H1 (cell line): ENCODE measurements at regions not wholly inside any gene's neighbourhood (a gene's known extent, or its start where the extent isn't known, plus 50 kb on each side); places are given as distances from the start of the nearest gene placed in this dataset.
A peak's percentile ranks its signal among the peaks of the same experiment; 100 is the strongest.

ENCODE experiments used
- CTCF ChIA-PET: fragments of 300-600 bp; sonication (Branson Sonifier 250); formaldehyde crosslinking; loops from one replicate; lab custom pipeline; 2021; ENCODE audit not compliant: partially characterized antibody; lab: Charles Lee
- POLR2A ChIA-PET: fragments of 300-600 bp; sonication (Branson Sonifier 250); formaldehyde crosslinking; loops from one replicate; lab custom pipeline; 2021; ENCODE audit warnings: inconsistent platforms; ENCODE audit not compliant: partially characterized antibody; lab: Charles Lee
- DNase-seq, 2 experiments: peaks; one replicate each; pipeline versions ENCODE4 v3.0.0 to v3.0.0-alpha.2; 2010 to 2022; ENCODE audit warnings: low spot score in 2 of 2, low read depth in 1 of 2, mixed read lengths in 1 of 2
- FAIRE-seq: peaks from 2 replicates; lab custom pipeline; 2011; peaks lifted over from hg19 to GRCh38; lab: Jason Lieb, UNC
- H2AFZ ChIP-seq: 2 replicates; pipeline ENCODE4 v1.8.1; 2012; ENCODE audit warnings: low read length, inconsistent platforms
- H2AK5ac ChIP-seq: 2 replicates; pipeline ENCODE4 v1.6.1; 2013; ENCODE audit warnings: low read depth, low read length
- H2BK120ac ChIP-seq: replicated peaks from 2 replicates; pipeline ENCODE3; 2013; ENCODE audit warnings: low read depth, low read length, inconsistent platforms
- H2BK12ac ChIP-seq: 2 replicates; pipeline ENCODE4 v1.6.1; 2013; ENCODE audit warnings: low read depth, low read length
- H2BK15ac ChIP-seq: 2 replicates; pipeline ENCODE4 v1.6.1; 2013; ENCODE audit warnings: low read length
- H2BK20ac ChIP-seq: 2 replicates; pipeline ENCODE4 v1.6.1; 2013; ENCODE audit warnings: low read length
- H2BK5ac ChIP-seq: 2 replicates; pipeline ENCODE4 v1.6.1; 2013; ENCODE audit warnings: low read depth, low read length
- H3K14ac ChIP-seq: 2 replicates; pipeline ENCODE4 v1.6.1; 2013; ENCODE audit warnings: inconsistent platforms; ENCODE audit not compliant: insufficient read length
- H3K18ac ChIP-seq: 2 replicates; pipeline ENCODE4 v1.6.1; 2013; ENCODE audit warnings: low read length; ENCODE audit errors: extremely low read depth
- H3K23ac ChIP-seq: 2 replicates; pipeline ENCODE4 v1.6.1; 2013; ENCODE audit warnings: inconsistent platforms; ENCODE audit not compliant: insufficient read length
- H3K23me2 ChIP-seq: 2 replicates; pipeline ENCODE4 v1.6.1; 2013; ENCODE audit warnings: low read depth, low read length
- H3K27ac ChIP-seq: 2 replicates; pipeline ENCODE4 v1.6.1; 2011; ENCODE audit warnings: low read depth, low read length, inconsistent platforms
- H3K27me3 ChIP-seq, 4 experiments: replicated peaks in 1 of 4; 1 replicate in 1 of 4; 2 replicates in 3 of 4; pipeline versions ENCODE4 v1.6.1 to v1.8.1; 2011 to 2013; ENCODE audit warnings: low read length in 3 of 4, mild to moderate bottlenecking in 3 of 4, inconsistent platforms in 2 of 4, mixed read lengths in 2 of 4, moderate library complexity in 1 of 4; ENCODE audit not compliant: control insufficient read depth in 3 of 4, insufficient read depth in 3 of 4; ENCODE audit errors: extremely low read depth in 1 of 4
- H3K36me3 ChIP-seq, 4 experiments: 2 replicates each; pipeline versions ENCODE4 v1.6.1 to v1.8.1; 2011 to 2013; ENCODE audit warnings: mild to moderate bottlenecking in 4 of 4, low read length in 3 of 4, moderate library complexity in 2 of 4, control low read depth in 1 of 4, inconsistent platforms in 1 of 4; ENCODE audit not compliant: insufficient read depth in 4 of 4, control insufficient read depth in 2 of 4
- H3K4ac ChIP-seq: replicated peaks from 2 replicates; pipeline ENCODE3; 2013; ENCODE audit warnings: low read length, low read depth, mixed read lengths, inconsistent platforms; ENCODE audit not compliant: insufficient read length
- H3K4me1 ChIP-seq, 4 experiments: replicated peaks in 1 of 4; 1 replicate in 1 of 4; 2 replicates in 3 of 4; pipeline versions ENCODE4 v1.6.1 to v1.8.1; 2011 to 2013; ENCODE audit warnings: low read length in 3 of 4, inconsistent platforms in 2 of 4, mixed read lengths in 1 of 4; ENCODE audit not compliant: insufficient read depth in 4 of 4, control insufficient read depth in 3 of 4
- H3K4me2 ChIP-seq, 2 experiments: 2 replicates each; pipeline versions ENCODE4 v1.6.1 to v1.8.1; 2011 to 2013; ENCODE audit warnings: low read depth in 2 of 2, low read length in 2 of 2, control low read depth in 1 of 2, inconsistent platforms in 1 of 2, mild to moderate bottlenecking in 1 of 2; ENCODE audit not compliant: insufficient read depth in 1 of 2
- H3K4me3 ChIP-seq, 4 experiments: fragments of 200-600, 300-600 bp in 1 of 4; sonication (generic), shearing (Covaris generic), sonication (Bioruptor Twin) in 1 of 4; 2 replicates each; pipeline versions ENCODE4 v1.5.1 to v1.8.1; 2011 to 2016; ENCODE audit warnings: low read length in 4 of 4, low read depth in 3 of 4, control low read depth in 2 of 4, inconsistent platforms in 2 of 4, mild to moderate bottlenecking in 2 of 4, mixed read lengths in 1 of 4, moderate library complexity in 1 of 4; ENCODE audit not compliant: insufficient read depth in 2 of 4; ENCODE audit errors: extremely low read depth in 1 of 4
- H3K56ac ChIP-seq: replicated peaks from 2 replicates; pipeline ENCODE3; 2013; ENCODE audit warnings: low read depth, mild to moderate bottlenecking, mixed read lengths, low read length, inconsistent platforms; ENCODE audit not compliant: insufficient read length
- H3K79me1 ChIP-seq: 2 replicates; pipeline ENCODE4 v1.6.1; 2013; ENCODE audit warnings: low read depth, low read length, control low read depth
- H3K79me2 ChIP-seq, 2 experiments: 2 replicates each; pipeline versions ENCODE4 v1.6.1 to v1.8.1; 2012 to 2013; ENCODE audit warnings: low read length in 2 of 2, mild to moderate bottlenecking in 2 of 2, inconsistent platforms in 1 of 2; ENCODE audit not compliant: insufficient read depth in 2 of 2, control insufficient read depth in 1 of 2
- H3K9ac ChIP-seq, 4 experiments: replicated peaks in 1 of 4; 1 replicate in 1 of 4; 2 replicates in 3 of 4; pipeline versions ENCODE4 v1.6.1 to v1.8.1; 2011 to 2013; ENCODE audit warnings: low read depth in 3 of 4, low read length in 3 of 4, control low read depth in 2 of 4, mild to moderate bottlenecking in 2 of 4, moderate library complexity in 2 of 4, inconsistent platforms in 1 of 4; ENCODE audit errors: extremely low read depth in 1 of 4
- H3K9me3 ChIP-seq, 2 experiments: 2 replicates each; pipeline versions ENCODE4 v1.6.1 to v1.8.1; 2012 to 2013; ENCODE audit warnings: mild to moderate bottlenecking in 2 of 2, moderate library complexity in 2 of 2, control low read depth in 1 of 2, inconsistent platforms in 1 of 2, low read depth in 1 of 2, low read length in 1 of 2, mixed read lengths in 1 of 2; ENCODE audit not compliant: insufficient read depth in 2 of 2
- H4K20me1 ChIP-seq, 2 experiments: replicated peaks in 1 of 2; 2 replicates each; pipeline versions ENCODE3 to v1.8.1; 2011 to 2013; ENCODE audit warnings: inconsistent platforms in 2 of 2, low read length in 2 of 2, mild to moderate bottlenecking in 1 of 2; ENCODE audit not compliant: insufficient read depth in 2 of 2, control insufficient read depth in 1 of 2
- H4K5ac ChIP-seq: 2 replicates; pipeline ENCODE4 v1.6.1; 2013; ENCODE audit warnings: low read length, low read depth, mixed read lengths, inconsistent platforms; ENCODE audit not compliant: insufficient read length
- H4K8ac ChIP-seq: 2 replicates; pipeline ENCODE4 v1.8.0; 2013; ENCODE audit warnings: mild to moderate bottlenecking, moderate library complexity, low read length, inconsistent platforms; ENCODE audit not compliant: insufficient read depth; ENCODE audit errors: extremely low read depth
- H4K91ac ChIP-seq: replicated peaks from 2 replicates; pipeline ENCODE3; 2013; ENCODE audit warnings: low read length, mixed read lengths, inconsistent platforms; ENCODE audit not compliant: insufficient read length
- CEBPB ChIP-seq: IDR thresholded peaks from 2 replicates; pipeline ENCODE4 v1.6.1; 2012; ENCODE audit warnings: low read depth, low read length
- CTBP2 ChIP-seq: IDR thresholded peaks from 2 replicates; pipeline ENCODE4 v1.7.0; 2011; ENCODE audit warnings: borderline replicate concordance, mild to moderate bottlenecking, moderate library complexity, mixed read lengths, low read length; ENCODE audit not compliant: insufficient read depth, insufficient read length
- HDAC6 ChIP-seq: IDR thresholded peaks from one replicate; pipeline ENCODE4 v1.7.1; 2012; ENCODE audit warnings: low read depth, mild to moderate bottlenecking, inconsistent platforms, low read length, moderate library complexity
- JUND ChIP-seq: IDR thresholded peaks from 2 replicates; pipeline ENCODE4 v1.6.1; 2011; ENCODE audit warnings: mild to moderate bottlenecking, improper control_type of control experiment, low read length
- KDM4A ChIP-seq: IDR thresholded peaks from one replicate; pipeline ENCODE4 v1.7.1; 2012; ENCODE audit warnings: low read depth, mild to moderate bottlenecking, moderate library complexity, low read length, inconsistent platforms; ENCODE audit not compliant: severe bottlenecking
- KDM5A ChIP-seq: fragments of 200-600 bp; IDR thresholded peaks from 2 replicates; pipeline ENCODE4 v1.7.1; 2012; ENCODE audit warnings: mild to moderate bottlenecking, low read length, inconsistent platforms, mixed read lengths
- SIRT6 ChIP-seq: IDR thresholded peaks from one replicate; pipeline ENCODE4 v1.7.1; 2012; ENCODE audit warnings: low read length, inconsistent platforms
- WGBS, 2 experiments: shearing (Covaris generic) in 1 of 2; methylation state at CpG; one replicate each; pipeline versions ENCODE4 v1.1.6 to v1.1.7; 2013 to 2015; ENCODE audit warnings: low lambda C conversion rate in 2 of 2, mixed read lengths in 2 of 2, inconsistent platforms in 1 of 2, low coverage in 1 of 2, missing lambda C conversion rate in 1 of 2; ENCODE audit not compliant: insufficient replicate concordance in 2 of 2, insufficient coverage in 1 of 2, insufficient read length in 1 of 2; ENCODE audit errors: extremely low coverage in 1 of 2, missing lambda C conversion rate in 1 of 2; 5-methylcytosine and 5-hydroxymethylcytosine counted together

DNA sequence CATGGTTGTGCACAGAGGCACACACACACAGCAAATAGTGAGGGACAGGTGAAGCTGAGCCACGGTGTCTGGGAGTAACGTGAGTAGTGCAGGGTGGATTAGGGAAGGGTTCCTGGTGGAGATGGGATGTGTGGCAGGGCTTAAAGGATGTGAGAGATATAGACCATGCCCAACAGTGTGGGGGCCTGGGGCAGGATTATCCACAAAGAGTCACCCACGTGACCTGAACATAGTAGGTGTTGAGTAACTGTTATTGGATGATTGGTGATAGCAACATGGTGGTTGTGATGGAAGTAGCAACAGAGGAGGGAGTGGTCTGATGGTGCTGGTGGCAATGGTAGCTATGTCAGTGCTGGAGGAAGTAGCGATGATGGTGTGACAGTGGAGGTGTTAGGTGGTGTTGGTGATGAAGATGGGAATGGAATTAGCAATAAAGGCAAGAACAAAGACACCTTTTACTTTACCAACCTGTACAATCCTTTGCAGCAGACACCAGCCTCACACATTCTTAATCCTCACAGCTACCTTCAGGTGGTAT is 135.1 kb downstream of the MRPL14 start:
- Histone ChIP-seq H2AK5ac (no peak overlapping the region), H3K79me1 (no peaks in the 10 kb centered on the region), H2BK20ac (peak overlapping the region; percentile 89; the same call in 1 of the 2 replicates), H2BK12ac (0 out of 2 replicates have a peak overlapping the region, but pooled peaks have one; percentile 10), H2AFZ (no peak overlapping the region), H4K20me1 (no peaks in the 10 kb centered on the region), H2BK15ac (peak overlapping the region; percentile 37; the same call in 1 of the 2 replicates), H3K27ac (no peak overlapping the region), H3K9ac (no peak overlapping the region), H2BK120ac (no peak overlapping the region), H3K56ac (no peak overlapping the region), H3K18ac (no peak overlapping the region), H3K4me3 (no peak overlapping the region), H3K4ac (no peak overlapping the region), H3K23me2 (no peaks in the 10 kb centered on the region), H3K27me3 (no peaks in the 10 kb centered on the region; a peak in 1 of 7 replicates), H3K14ac (no peak overlapping the region), H4K5ac (no peak overlapping the region), H3K4me2 (no peak overlapping the region), H4K8ac (no peak overlapping the region), H3K36me3 (no peaks in the 10 kb centered on the region), H3K79me2 (no peaks in the 10 kb centered on the region), H4K91ac (no peak overlapping the region), H3K9me3 (no peaks in the 10 kb centered on the region), H2BK5ac (0 out of 2 replicates have a peak overlapping the region, but pooled peaks have one; percentile 3), H3K23ac (no peak overlapping the region), H3K4me1 (peaks cover 0 to 16% (median 8%) of the 10 kb centered on the region in 4 experiments; a peak in 6 of 7 replicates)
- WGBS, 2 experiments: 88% methylated on average over 4 of the region's 4 CpGs; no CpG with 5 or more reads in 1 of the 2 experiments
- FAIRE-seq (no peak), DNase-seq (no peak)
- TF ChIP-seq KDM4A (no peak), JUND (no peak), SIRT6 (no peak), CEBPB (no peak), CTBP2 (no peak), KDM5A (no peak), HDAC6 (no peak)
- POLR2A ChIA-PET: interaction anchor here (0.6 kb wide), 1 partner anchor 489 kb away, joined by 3 read pairs; no protein-coding TSS in a partner anchor
- CTCF ChIA-PET: interaction anchor here (0.7 to 8.7 kb wide), 10 partner anchors 10 to 218 kb away, joined by 3 to 82 read pairs (median 4); no protein-coding TSS in a partner anchor
